Gastroesophageal sphincter (tissue), 4 donors: ENCODE measurements at regions not wholly inside any gene's neighbourhood (a gene's known extent, or its start where the extent isn't known, plus 50 kb on each side); places are given as distances from the start of the nearest gene placed in this dataset.
A peak's percentile ranks its signal among the peaks of the same experiment; 100 is the strongest.

Experiments
- ATAC-seq: fragments of 150-250 bp; one replicate; pipeline ENCODE4 v1.9.1; 2016; ENCODE audit warnings: mild to moderate bottlenecking, moderate library complexity
- H3K27ac ChIP-seq, 4 donors: fragments of 200-600 bp; sonication (generic) in 3 of 4; 1 replicate in 3 of 4; 2 replicates in 1 of 4; pipeline ENCODE4 v1.5.1; 2016 to 2019
- H3K27me3 ChIP-seq: fragments of 200-600 bp; sonication (generic); one replicate; pipeline ENCODE4 v1.5.1; 2019
- H3K36me3 ChIP-seq, 2 donors: fragments of 200-600 bp; sonication (generic); one replicate each; pipeline ENCODE4 v1.5.1; 2019; ENCODE audit warnings: control low read depth in 1 of 2
- H3K4me1 ChIP-seq, 3 donors: fragments of 200-600 bp; sonication (generic); 1 replicate in 2 of 3; 2 replicates in 1 of 3; pipeline ENCODE4 v1.5.1; 2016 to 2019; ENCODE audit warnings: control low read depth in 2 of 3
- H3K4me3 ChIP-seq, 2 donors: fragments of 200-600 bp; sonication (generic); one replicate each; pipeline ENCODE4 v1.5.1; 2019; ENCODE audit warnings: mild to moderate bottlenecking in 1 of 2, moderate library complexity in 1 of 2
- H3K9me3 ChIP-seq, 3 donors: fragments of 200-600 bp; sonication (generic); one replicate each; pipeline ENCODE4 v1.5.1; 2017 to 2019; ENCODE audit warnings: control low read depth in 2 of 3
- CTCF ChIP-seq, 4 experiments: fragments of 200-600 bp in 2 of 4; fragments of 450-650 bp in 2 of 4; sonication (generic) in 1 of 4; IDR thresholded peaks; one replicate each; pipeline ENCODE4 v1.5.1; 2017 to 2019; ENCODE audit warnings: antibody characterized with exemption in 4 of 4, mild to moderate bottlenecking in 2 of 4, moderate library complexity in 2 of 4
- EP300 ChIP-seq: sonication (generic); formaldehyde crosslinking; IDR thresholded peaks from one replicate; pipeline ENCODE4 v1.6.1; 2017; ENCODE audit warnings: antibody characterized with exemption, mild to moderate bottlenecking
- POLR2A ChIP-seq, 2 donors: fragments of 450-650 bp; IDR thresholded peaks; one replicate each; pipeline ENCODE4 v1.6.1; 2017; ENCODE audit warnings: antibody characterized with exemption in 2 of 2, mild to moderate bottlenecking in 2 of 2, moderate library complexity in 1 of 2
- POLR2AphosphoS5 ChIP-seq: sonication (generic); formaldehyde crosslinking; IDR thresholded peaks from one replicate; pipeline ENCODE4 v1.6.1; 2017; ENCODE audit warnings: antibody characterized with exemption
- WGBS, 2 donors: methylation state at CpG; one replicate each; pipeline ENCODE4 v1.1.5; 2018; ENCODE audit warnings: low coverage in 1 of 2; 5-methylcytosine and 5-hydroxymethylcytosine counted together

- H3K4me3 ChIP-seq: no peak overlapping the region
- ATAC-seq: no peak
- peaks cover 0 to 100% (median 31%) of the 10 kb centered on the region in 3 donors for H3K4me1 ChIP-seq
- no peaks in the 10 kb centered on the region for H3K9me3 ChIP-seq
- no peaks in the 10 kb centered on the region for H3K36me3 ChIP-seq
- TF ChIP-seq POLR2A (IDR thresholded peaks at IDR 0.05): no peak
- no peak for TF ChIP-seq EP300
- TF ChIP-seq CTCF (IDR thresholded peaks at IDR 0.05): no peak
- TF ChIP-seq POLR2AphosphoS5: no peak
- peak overlapping the region in 3 of 4 donors; percentile 44 to 69 (median 58) for H3K27ac ChIP-seq
- WGBS, 2 donors: 69 to 78% methylated on average over 12 of the region's 16 CpGs
- H3K27me3 ChIP-seq: no peaks in the 10 kb centered on the region
Measured at GRCh38 chr17:77461277-77462057, 320.7 kb downstream of the SEC14L1 start.

DNA sequence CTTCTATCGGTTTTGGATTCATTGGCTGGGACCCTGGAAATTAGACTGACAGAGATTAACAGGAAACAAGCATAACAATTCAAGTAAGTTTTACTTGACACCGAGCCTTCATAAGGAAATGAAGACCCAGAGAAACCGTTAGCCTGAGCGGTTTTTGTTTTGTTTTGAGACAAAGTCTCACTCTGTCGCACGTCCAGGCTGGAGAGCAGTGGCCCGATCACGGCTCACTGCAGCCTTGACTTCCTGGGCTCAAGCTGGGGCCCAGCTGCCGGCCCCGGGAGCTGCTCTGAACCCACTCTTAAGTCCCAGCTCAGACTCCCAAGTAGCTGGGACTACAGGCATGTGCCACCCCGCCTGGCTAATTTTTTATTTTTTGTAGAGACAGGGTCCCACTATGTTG, 321.3 kb downstream of the SEC14L1 start:
- no peaks in the 10 kb centered on the region for H3K36me3 ChIP-seq
- H3K27me3 ChIP-seq: no peaks in the 10 kb centered on the region
- H3K27ac ChIP-seq: peak overlapping the region in 3 of 4 donors; percentile 44 to 58 (median 51)
- TF ChIP-seq CTCF (IDR thresholded peaks at IDR 0.05) (no peak), EP300 (no peak), POLR2AphosphoS5 (no peak), POLR2A (IDR thresholded peaks at IDR 0.05) (no peak)
- no peak for ATAC-seq
- no peak overlapping the region for H3K4me3 ChIP-seq
- H3K9me3 ChIP-seq: no peaks in the 10 kb centered on the region
- H3K4me1 ChIP-seq: peaks cover 0 to 100% (median 37%) of the 10 kb centered on the region in 3 donors
- 47 to 65% methylated on average over 3 to 7 of the region's 11 CpGs for WGBS, 2 donors

DNA sequence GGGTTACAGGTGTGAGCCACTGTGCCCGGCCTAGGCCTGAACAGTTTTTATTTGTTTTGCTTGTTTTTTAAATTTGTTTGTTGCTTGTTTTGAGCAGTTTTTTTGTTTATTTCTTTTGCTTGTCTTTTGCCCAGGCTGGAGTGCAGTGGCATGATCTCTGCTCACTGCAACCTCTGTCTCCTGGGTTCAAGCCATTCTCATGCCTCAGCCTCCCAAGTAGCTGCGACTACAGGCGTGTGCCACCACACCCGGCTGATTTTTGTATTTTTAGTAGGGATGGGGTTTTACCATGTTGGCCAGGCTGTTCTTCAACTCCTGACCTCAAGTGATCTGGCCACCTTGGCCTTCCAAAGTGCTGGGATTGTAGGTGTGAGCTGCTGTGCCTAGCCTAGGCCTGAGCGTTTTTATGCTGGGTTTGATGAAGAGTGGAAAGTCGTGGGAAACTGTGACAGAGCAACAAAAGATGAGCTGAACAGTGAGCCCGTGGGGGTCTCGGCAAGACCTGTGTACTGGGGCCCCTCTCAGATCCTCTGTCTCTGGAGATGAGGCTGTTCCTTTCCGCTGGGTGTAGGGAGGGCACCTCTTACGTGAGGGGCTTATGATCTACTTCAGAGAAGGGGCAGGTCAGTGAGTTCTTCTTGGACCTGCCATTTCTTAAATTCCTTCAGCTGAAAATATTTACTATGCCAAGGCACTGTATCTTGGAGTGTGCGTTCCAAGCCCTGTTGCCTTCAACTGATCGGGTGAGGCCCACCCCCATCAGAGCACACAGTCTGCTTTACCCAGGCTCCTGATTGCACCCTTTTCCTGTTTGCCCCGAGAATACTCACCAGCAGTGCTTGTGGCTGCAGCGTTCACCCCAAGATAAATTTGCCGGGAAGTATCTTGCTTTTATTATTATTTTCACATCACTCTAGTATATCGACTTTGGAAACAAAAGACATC, 322.1 kb downstream of the SEC14L1 start:
- WGBS, 2 donors: 75 to 86% methylated on average over 7 of the region's 16 CpGs
- Histone ChIP-seq H3K4me1 (peaks cover 0 to 100% (median 40%) of the 10 kb centered on the region in 3 donors), H3K27ac (peak overlapping the region in 3 of 4 donors; percentile 51 to 59 (median 58))

DNA sequence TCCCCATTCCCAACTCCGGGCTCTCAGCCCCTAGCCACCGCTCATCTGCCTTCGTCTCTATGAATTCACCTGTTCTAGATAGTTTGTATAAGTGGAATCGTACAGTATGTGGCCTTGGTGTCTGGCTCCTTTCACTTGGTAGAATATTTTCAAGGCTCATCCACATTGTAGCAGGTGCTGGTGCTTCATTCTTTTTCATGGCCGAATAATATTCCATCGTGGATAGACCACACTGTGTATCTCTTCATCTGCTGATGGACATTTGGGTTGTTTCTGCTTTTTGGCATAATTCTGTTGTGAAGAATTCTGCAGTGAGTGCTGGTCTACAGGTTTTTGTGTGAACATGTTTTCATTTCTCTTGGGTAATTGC, 324.2 kb downstream of the SEC14L1 start:
- no peak for ATAC-seq
- H3K36me3 ChIP-seq: peaks cover 0 to 6% of the 10 kb centered on the region in 2 donors
- TF ChIP-seq EP300 (no peak), POLR2A (IDR thresholded peaks at IDR 0.05) (no peak), POLR2AphosphoS5 (no peak), CTCF (IDR thresholded peaks at IDR 0.05) (no peak)
- no peaks in the 10 kb centered on the region for H3K9me3 ChIP-seq
- H3K27ac ChIP-seq: peak overlapping the region in 3 of 4 donors; percentile 53 to 66 (median 59)
- peaks cover 0 to 95% (median 37%) of the 10 kb centered on the region in 3 donors for H3K4me1 ChIP-seq
- no peak overlapping the region for H3K4me3 ChIP-seq
- no peaks in the 10 kb centered on the region for H3K27me3 ChIP-seq
- WGBS, 2 donors: 95% methylated on average over 4 to 6 of the region's 6 CpGs

More for the DNA sequence above, 322.1 kb downstream of the SEC14L1 start:
- H3K36me3 ChIP-seq: no peaks in the 10 kb centered on the region
- H3K9me3 ChIP-seq: no peaks in the 10 kb centered on the region
- H3K27me3 ChIP-seq: no peaks in the 10 kb centered on the region
- TF ChIP-seq CTCF (IDR thresholded peaks at IDR 0.05): no peak
- no peak for TF ChIP-seq POLR2AphosphoS5
- TF ChIP-seq POLR2A (IDR thresholded peaks at IDR 0.05): no peak
- TF ChIP-seq EP300: no peak
- ATAC-seq: no peak
- no peak overlapping the region for H3K4me3 ChIP-seq
